KMS-11 (cell line): ENCODE measurements at regions not wholly inside any gene's neighbourhood (a gene's known extent, or its start where the extent isn't known, plus 50 kb on each side); places are given as distances from the start of the nearest gene placed in this dataset.

ENCODE experiments used
- H2AFZ ChIP-seq: fragments of 200-600 bp; sonication (generic); 2 replicates; pipeline ENCODE4 v1.6.1; 2016; ENCODE audit warnings: antibody characterized with exemption, mixed run types, low read depth
- H3K27ac ChIP-seq: fragments of 200-600 bp; sonication (generic); 2 replicates; pipeline ENCODE4 v1.6.1; 2016; ENCODE audit warnings: mild to moderate bottlenecking, mixed run types
- H3K27me3 ChIP-seq: fragments of 200-600 bp; sonication (generic); 2 replicates; pipeline ENCODE4 v1.6.1; 2017; ENCODE audit warnings: mild to moderate bottlenecking, low read depth, mixed run types, moderate library complexity; ENCODE audit not compliant: insufficient read depth
- H3K36me3 ChIP-seq: fragments of 200-600 bp; sonication (generic); 2 replicates; pipeline ENCODE4 v1.6.1; 2017; ENCODE audit warnings: mild to moderate bottlenecking, mixed run types; ENCODE audit not compliant: insufficient read depth
- H3K4me1 ChIP-seq: fragments of 200-600 bp; sonication (generic); 2 replicates; pipeline ENCODE4 v1.6.1; 2016; ENCODE audit warnings: mild to moderate bottlenecking, low read depth, mixed run types; ENCODE audit not compliant: poor library complexity, severe bottlenecking
- H3K4me2 ChIP-seq: fragments of 200-600 bp; sonication (generic); 2 replicates; pipeline ENCODE4 v1.7.0; 2016; ENCODE audit warnings: mild to moderate bottlenecking, mixed run types
- H3K4me3 ChIP-seq: fragments of 200-600 bp; sonication (generic); IDR thresholded peaks from 2 replicates; pipeline ENCODE4 v1.6.1; 2017; ENCODE audit warnings: low read depth, low read length, mixed read lengths; ENCODE audit not compliant: insufficient read depth
- H3K79me2 ChIP-seq: fragments of 200-600 bp; sonication (generic); 2 replicates; pipeline ENCODE4 v1.6.1; 2016; ENCODE audit warnings: low read depth, mixed run types; ENCODE audit not compliant: insufficient read depth
- H3K9ac ChIP-seq: fragments of 200-600 bp; sonication (generic); 2 replicates; pipeline ENCODE4 v1.6.1; 2016; ENCODE audit warnings: mild to moderate bottlenecking, mixed run types
- H4K20me1 ChIP-seq: fragments of 200-600 bp; sonication (generic); 2 replicates; pipeline ENCODE4 v1.6.1; 2016; ENCODE audit warnings: mild to moderate bottlenecking, mixed run types; ENCODE audit not compliant: insufficient read depth
- CTCF ChIP-seq: fragments of 200-600 bp; sonication (generic); conservative IDR thresholded peaks from 2 replicates; pipeline ENCODE4 v1.6.1; 2017; ENCODE audit warnings: low read depth, mild to moderate bottlenecking, antibody characterized with exemption, low read length, moderate library complexity, mixed read lengths

GRCh38 chr4:177033632-177034031 lies 240.9 kb upstream of the VEGFC start:
- H3K27me3 ChIP-seq: no peaks in the 10 kb centered on the region
- H3K4me2 ChIP-seq: no peak overlapping the region
- no peak overlapping the region for H2AFZ ChIP-seq
- no peak for TF ChIP-seq CTCF
- no peak overlapping the region for H3K9ac ChIP-seq
- H3K4me1 ChIP-seq: no peaks in the 10 kb centered on the region
- no peaks in the 10 kb centered on the region for H3K79me2 ChIP-seq
- no peaks in the 10 kb centered on the region for H4K20me1 ChIP-seq
- H3K27ac ChIP-seq: no peak overlapping the region
- H3K36me3 ChIP-seq: no peaks in the 10 kb centered on the region
- no peak overlapping the region for H3K4me3 ChIP-seq

- H3K4me2 ChIP-seq: no peak overlapping the region
- H4K20me1 ChIP-seq: no peaks in the 10 kb centered on the region
- no peak for TF ChIP-seq CTCF
- H3K36me3 ChIP-seq: no peaks in the 10 kb centered on the region
- no peak overlapping the region for H3K27ac ChIP-seq
- H2AFZ ChIP-seq: no peak overlapping the region
- no peaks in the 10 kb centered on the region for H3K79me2 ChIP-seq
- no peak overlapping the region for H3K9ac ChIP-seq
- H3K4me1 ChIP-seq: no peaks in the 10 kb centered on the region
- no peak overlapping the region for H3K4me3 ChIP-seq
- H3K27me3 ChIP-seq: no peaks in the 10 kb centered on the region
These were observed 248.6 kb upstream of the VEGFC start for GRCh38 chr4:177041356-177041755.

GRCh38 chr4:177047070-177047850 lies 254.5 kb upstream of the VEGFC start:
- Histone ChIP-seq H3K36me3 (no peaks in the 10 kb centered on the region), H3K27ac (no peak overlapping the region), H3K79me2 (no peaks in the 10 kb centered on the region), H3K4me1 (no peaks in the 10 kb centered on the region), H4K20me1 (no peaks in the 10 kb centered on the region), H3K9ac (no peak overlapping the region), H3K27me3 (no peaks in the 10 kb centered on the region), H3K4me2 (no peak overlapping the region), H3K4me3 (no peak overlapping the region), H2AFZ (no peak overlapping the region)
- peak; percentile 94 for TF ChIP-seq CTCF

GRCh38 chr4:177047851-177048174 lies 255.1 kb upstream of the VEGFC start:
- Histone ChIP-seq H3K79me2 (no peaks in the 10 kb centered on the region), H3K4me2 (no peak overlapping the region), H3K4me3 (no peak overlapping the region), H3K36me3 (no peaks in the 10 kb centered on the region), H3K9ac (no peak overlapping the region), H3K4me1 (no peaks in the 10 kb centered on the region), H2AFZ (no peak overlapping the region), H3K27ac (no peak overlapping the region), H4K20me1 (no peaks in the 10 kb centered on the region), H3K27me3 (no peaks in the 10 kb centered on the region)
- no peak for TF ChIP-seq CTCF
